ENCODE measurements at regions not wholly inside any gene's neighbourhood (a gene's known extent, or its start where the extent isn't known, plus 50 kb on each side); places are given as distances from the start of the nearest gene placed in this dataset.

GRCh38 chr6:160921095-160921494, 70.5 kb upstream of the MAP3K4 start:
- no peak overlapping the region for H3K27ac Mint-ChIP-seq

GRCh38 chr6:160926281-160927276, 65.0 kb upstream of the MAP3K4 start:
- Mint-ChIP-seq H3K4me3 (no peak overlapping the region), H3K27me3 (peaks cover 35% of the 10 kb centered on the region), H3K27ac (no peak overlapping the region), H3K4me1 (peaks cover 2% of the 10 kb centered on the region), H3K36me3 (no peaks in the 10 kb centered on the region), H3K9me3 (ENCODE audit: low read depth) (no peaks in the 10 kb centered on the region)
- no peak for DNase-seq
- CTCF ChIA-PET, result interaction anchor here (13.4 kb wide), 1 partner anchor 446 kb away, joined by 179 read pairs; no protein-coding TSS in a partner anchor
- ATAC-seq, result no peak

More at GRCh38 chr6:160921095-160921494, 70.5 kb upstream of the MAP3K4 start:
- peaks cover 8% of the 10 kb centered on the region for H3K27me3 Mint-ChIP-seq
- ATAC-seq (no peak), DNase-seq (no peak)
- H3K36me3 Mint-ChIP-seq, result no peaks in the 10 kb centered on the region
- CTCF ChIA-PET, result no interaction called here
- H3K9me3 Mint-ChIP-seq (ENCODE audit: low read depth), result no peaks in the 10 kb centered on the region
- no peaks in the 10 kb centered on the region for H3K4me1 Mint-ChIP-seq
- H3K4me3 Mint-ChIP-seq, result no peak overlapping the region

- H3K9me3 Mint-ChIP-seq (ENCODE audit: low read depth), result no peaks in the 10 kb centered on the region
- CTCF ChIA-PET, result interaction anchor here (13.4 kb wide), 1 partner anchor 445 kb away, joined by 179 read pairs; no protein-coding TSS in a partner anchor
- H3K27me3 Mint-ChIP-seq, result peaks cover 39% of the 10 kb centered on the region
These were observed 64.2 kb upstream of the MAP3K4 start for GRCh38 chr6:160927416-160927815.

GRCh38 chr6:160929361-160929760, 62.2 kb upstream of the MAP3K4 start:
- H3K9me3 Mint-ChIP-seq (ENCODE audit: low read depth), result no peaks in the 10 kb centered on the region

More at GRCh38 chr6:160927416-160927815, 64.2 kb upstream of the MAP3K4 start:
- DNase-seq (no peak), ATAC-seq (no peak)
- Mint-ChIP-seq H3K36me3 (no peaks in the 10 kb centered on the region), H3K27ac (no peak overlapping the region), H3K4me3 (no peak overlapping the region), H3K4me1 (peaks cover 5% of the 10 kb centered on the region)

GRCh38 chr6:160929831-160930230, 61.7 kb upstream of the MAP3K4 start:
- Mint-ChIP-seq H3K4me1 (peaks cover 5% of the 10 kb centered on the region), H3K36me3 (no peaks in the 10 kb centered on the region), H3K27ac (no peak overlapping the region), H3K4me3 (no peak overlapping the region), H3K9me3 (ENCODE audit: low read depth) (no peaks in the 10 kb centered on the region), H3K27me3 (peaks cover 45% of the 10 kb centered on the region)
- CTCF ChIA-PET, result interaction anchor here (1.0 to 13.4 kb wide), 16 partner anchors 8 to 474 kb away, joined by 3 to 179 read pairs (median 4); no protein-coding TSS in a partner anchor
- DNase-seq (no peak), ATAC-seq (no peak)

More at GRCh38 chr6:160929361-160929760, 62.2 kb upstream of the MAP3K4 start:
- no peak overlapping the region for H3K4me3 Mint-ChIP-seq
- CTCF ChIA-PET, result interaction anchor here (0.8 to 13.4 kb wide), 6 partner anchors 42 to 475 kb away, joined by 3 to 179 read pairs (median 3); no protein-coding TSS in a partner anchor
- H3K27me3 Mint-ChIP-seq, result peaks cover 45% of the 10 kb centered on the region
- no peak for ATAC-seq
- peaks cover 5% of the 10 kb centered on the region for H3K4me1 Mint-ChIP-seq
- H3K36me3 Mint-ChIP-seq, result no peaks in the 10 kb centered on the region
- DNase-seq, result no peak
- H3K27ac Mint-ChIP-seq, result no peak overlapping the region

GRCh38 chr6:160930547-160931377, 60.8 kb upstream of the MAP3K4 start:
- H3K27me3 Mint-ChIP-seq, result peaks cover 45% of the 10 kb centered on the region
- ATAC-seq, result peak; percentile 69

GRCh38 chr6:160931378-160932310, 59.9 kb upstream of the MAP3K4 start:
- Mint-ChIP-seq H3K4me3 (no peak overlapping the region), H3K4me1 (peaks cover 5% of the 10 kb centered on the region), H3K27me3 (peaks cover 51% of the 10 kb centered on the region), H3K36me3 (no peaks in the 10 kb centered on the region), H3K9me3 (ENCODE audit: low read depth) (no peaks in the 10 kb centered on the region), H3K27ac (no peak overlapping the region)
- CTCF ChIA-PET, result interaction anchor here (0.9 to 13.4 kb wide), 13 partner anchors 9 to 445 kb away, joined by 3 to 179 read pairs (median 4); no protein-coding TSS in a partner anchor
- ATAC-seq, result no peak
- DNase-seq, result no peak

More at GRCh38 chr6:160930547-160931377, 60.8 kb upstream of the MAP3K4 start:
- Mint-ChIP-seq H3K4me1 (peaks cover 5% of the 10 kb centered on the region), H3K9me3 (ENCODE audit: low read depth) (no peaks in the 10 kb centered on the region), H3K4me3 (no peak overlapping the region), H3K27ac (no peak overlapping the region), H3K36me3 (no peaks in the 10 kb centered on the region)
- DNase-seq, result peak; percentile 56
- CTCF ChIA-PET, result interaction anchor here (0.9 to 13.4 kb wide), 18 partner anchors 8 to 473 kb away, joined by 3 to 179 read pairs (median 4); no protein-coding TSS in a partner anchor

- Mint-ChIP-seq H3K4me1 (peaks cover 3% of the 10 kb centered on the region), H3K4me3 (no peak overlapping the region), H3K27me3 (peaks cover 57% of the 10 kb centered on the region), H3K36me3 (no peaks in the 10 kb centered on the region), H3K9me3 (ENCODE audit: low read depth) (no peaks in the 10 kb centered on the region), H3K27ac (no peak overlapping the region)
- no peak for DNase-seq
- ATAC-seq, result no peak
- CTCF ChIA-PET, result interaction anchor here (13.4 kb wide), 1 partner anchor 440 kb away, joined by 179 read pairs; no protein-coding TSS in a partner anchor
These were observed 58.3 kb upstream of the MAP3K4 start for GRCh38 chr6:160933256-160933655.

GRCh38 chr6:160934157-160934556, 57.4 kb upstream of the MAP3K4 start:
- Mint-ChIP-seq H3K4me1 (peaks cover 3% of the 10 kb centered on the region), H3K36me3 (no peaks in the 10 kb centered on the region), H3K9me3 (ENCODE audit: low read depth) (no peaks in the 10 kb centered on the region), H3K27me3 (peaks cover 53% of the 10 kb centered on the region), H3K27ac (no peak overlapping the region), H3K4me3 (no peak overlapping the region)
- DNase-seq, result no peak
- ATAC-seq, result no peak
- CTCF ChIA-PET, result interaction anchor here (13.4 kb wide), 1 partner anchor 439 kb away, joined by 179 read pairs; no protein-coding TSS in a partner anchor

GRCh38 chr6:160940197-160940596, 51.4 kb upstream of the MAP3K4 start:
- ATAC-seq, result no peak
- Mint-ChIP-seq H3K27me3 (peaks cover 29% of the 10 kb centered on the region), H3K9me3 (ENCODE audit: low read depth) (no peaks in the 10 kb centered on the region), H3K4me3 (no peak overlapping the region), H3K4me1 (no peaks in the 10 kb centered on the region), H3K27ac (no peak overlapping the region), H3K36me3 (no peaks in the 10 kb centered on the region)
- CTCF ChIA-PET, result interaction anchor here (0.8 kb wide), 1 partner anchor 9 kb away, joined by 3 read pairs; no protein-coding TSS in a partner anchor
- DNase-seq, result no peak

Measured in activated CD8-positive, alpha-beta memory T cell treated with anti-CD3 and anti-CD28 coated beads, Interleukin-2, amount 10 ng/mL, durations not matched to agents 7 days and 5 days (primary cell).